SK-N-SH (cell line): ENCODE measurements at regions not wholly inside any gene's neighbourhood (a gene's known extent, or its start where the extent isn't known, plus 50 kb on each side); places are given as distances from the start of the nearest gene placed in this dataset.

Experiments
- CTCF ChIP-seq: fragments of 200-600 bp; sonication (generic); IDR thresholded peaks from 2 replicates; pipeline ENCODE4 v1.6.1; 2017; ENCODE audit warnings: antibody characterized with exemption, mild to moderate bottlenecking, moderate library complexity
- RAD21 ChIP-seq: IDR thresholded peaks from 2 replicates; pipeline ENCODE4 v1.6.1; 2012; ENCODE audit warnings: mild to moderate bottlenecking, low read length

GRCh38 chr15:97899981-97900380 is 60.5 kb upstream of the ARRDC4 start:
- no peak for TF ChIP-seq CTCF
- TF ChIP-seq RAD21, result no peak
